ENCODE measurements at regions not wholly inside any gene's neighbourhood (a gene's known extent, or its start where the extent isn't known, plus 50 kb on each side); places are given as distances from the start of the nearest gene placed in this dataset.

- Histone ChIP-seq H4K8ac (ENCODE audit: extremely low read depth, insufficient read depth, low read length) (no peak overlapping the region), H3K4ac (replicated peaks; ENCODE audit: insufficient read length, low read depth, low read length) (no peak overlapping the region), H3K4me2 (ENCODE audit: insufficient read depth in 1 of 2, low read depth in 2 of 2, low read length in 2 of 2) (no peak overlapping the region), H3K4me1 (replicated peaks in 1 of 4; ENCODE audit: control insufficient read depth in 3 of 4, insufficient read depth in 4 of 4, low read length in 3 of 4) (no peaks in the 10 kb centered on the region), H3K9ac (replicated peaks in 1 of 4; ENCODE audit: extremely low read depth in 1 of 4, low read depth in 3 of 4, low read length in 3 of 4) (no peak overlapping the region), H2BK5ac (ENCODE audit: low read depth, low read length) (no peak overlapping the region), H3K27me3 (replicated peaks in 1 of 4; ENCODE audit: control insufficient read depth in 3 of 4, extremely low read depth in 1 of 4, insufficient read depth in 3 of 4, low read length in 3 of 4) (no peaks in the 10 kb centered on the region), H3K36me3 (ENCODE audit: control insufficient read depth in 2 of 4, insufficient read depth in 4 of 4, low read length in 3 of 4) (no peaks in the 10 kb centered on the region), H2BK20ac (ENCODE audit: low read length) (no peak overlapping the region), H2BK15ac (ENCODE audit: low read length) (no peak overlapping the region), H4K91ac (replicated peaks; ENCODE audit: insufficient read length, low read length) (no peak overlapping the region), H3K18ac (ENCODE audit: extremely low read depth, low read length) (no peak overlapping the region), H4K5ac (ENCODE audit: insufficient read length, low read depth, low read length) (no peak overlapping the region), H3K23me2 (ENCODE audit: low read depth, low read length) (no peaks in the 10 kb centered on the region), H3K79me1 (ENCODE audit: low read depth, low read length) (no peaks in the 10 kb centered on the region), H3K79me2 (ENCODE audit: control insufficient read depth in 1 of 2, insufficient read depth in 2 of 2, low read length in 2 of 2) (no peaks in the 10 kb centered on the region), H2BK120ac (replicated peaks; ENCODE audit: low read depth, low read length) (no peak overlapping the region), H3K56ac (replicated peaks; ENCODE audit: insufficient read length, low read depth, low read length) (no peak overlapping the region), H3K9me3 (ENCODE audit: insufficient read depth in 2 of 2, low read depth in 1 of 2, low read length in 1 of 2) (no peaks in the 10 kb centered on the region; a peak in 1 of 4 replicates), H3K27ac (ENCODE audit: low read depth, low read length) (no peak overlapping the region), H2BK12ac (ENCODE audit: low read depth, low read length) (no peak overlapping the region), H2AK5ac (ENCODE audit: low read depth, low read length) (no peak overlapping the region), H3K4me3 (ENCODE audit: extremely low read depth in 1 of 4, insufficient read depth in 2 of 4, low read depth in 3 of 4, low read length in 4 of 4) (no peak overlapping the region), H2AFZ (ENCODE audit: low read length) (no peak overlapping the region), H3K23ac (ENCODE audit: insufficient read length) (no peak overlapping the region), H3K14ac (ENCODE audit: insufficient read length) (no peak overlapping the region), H4K20me1 (replicated peaks in 1 of 2; ENCODE audit: control insufficient read depth in 1 of 2, insufficient read depth in 2 of 2, low read length in 2 of 2) (no peaks in the 10 kb centered on the region)
- DNase-seq (ENCODE audit: low read depth in 1 of 2, low spot score in 2 of 2) (no peak), FAIRE-seq (no peak)
- CTCF ChIA-PET (ENCODE audit: partially characterized antibody), result no interaction called here
- POLR2A ChIA-PET (ENCODE audit: partially characterized antibody), result no interaction called here
- 93% methylated on average over 3 of the region's 3 CpGs; no CpG with 5 or more reads in 1 of the 2 experiments for WGBS, 2 experiments (ENCODE audit: extremely low coverage in 1 of 2, insufficient coverage in 1 of 2, insufficient read length in 1 of 2, insufficient replicate concordance in 2 of 2, low coverage in 1 of 2, low lambda C conversion rate in 2 of 2, missing lambda C conversion rate in 1 of 2)
- TF ChIP-seq KDM4A (IDR thresholded peaks at IDR 0.05; ENCODE audit: low read depth, low read length, severe bottlenecking), result no peak
Observed at GRCh38 chr3:177308911-177309310, 111.6 kb upstream of the TBL1XR1 start.
